H1 (cell line): ENCODE measurements at regions not wholly inside any gene's neighbourhood (a gene's known extent, or its start where the extent isn't known, plus 50 kb on each side); places are given as distances from the start of the nearest gene placed in this dataset.

ENCODE experiments used
- CTCF ChIA-PET: fragments of 300-600 bp; sonication (Branson Sonifier 250); formaldehyde crosslinking; loops from one replicate; lab custom pipeline; 2021; ENCODE audit not compliant: partially characterized antibody; lab: Charles Lee
- POLR2A ChIA-PET: fragments of 300-600 bp; sonication (Branson Sonifier 250); formaldehyde crosslinking; loops from one replicate; lab custom pipeline; 2021; ENCODE audit warnings: inconsistent platforms; ENCODE audit not compliant: partially characterized antibody; lab: Charles Lee
- DNase-seq, 2 experiments: peaks; one replicate each; pipeline versions ENCODE4 v3.0.0 to v3.0.0-alpha.2; 2010 to 2022; ENCODE audit warnings: low spot score in 2 of 2, low read depth in 1 of 2, mixed read lengths in 1 of 2
- FAIRE-seq: peaks from 2 replicates; lab custom pipeline; 2011; peaks lifted over from hg19 to GRCh38; lab: Jason Lieb, UNC
- H2AFZ ChIP-seq: 2 replicates; pipeline ENCODE4 v1.8.1; 2012; ENCODE audit warnings: low read length, inconsistent platforms
- H2AK5ac ChIP-seq: 2 replicates; pipeline ENCODE4 v1.6.1; 2013; ENCODE audit warnings: low read depth, low read length
- H2BK120ac ChIP-seq: replicated peaks from 2 replicates; pipeline ENCODE3; 2013; ENCODE audit warnings: low read depth, low read length, inconsistent platforms
- H2BK12ac ChIP-seq: 2 replicates; pipeline ENCODE4 v1.6.1; 2013; ENCODE audit warnings: low read depth, low read length
- H2BK15ac ChIP-seq: 2 replicates; pipeline ENCODE4 v1.6.1; 2013; ENCODE audit warnings: low read length
- H2BK20ac ChIP-seq: 2 replicates; pipeline ENCODE4 v1.6.1; 2013; ENCODE audit warnings: low read length
- H2BK5ac ChIP-seq: 2 replicates; pipeline ENCODE4 v1.6.1; 2013; ENCODE audit warnings: low read depth, low read length
- H3K14ac ChIP-seq: 2 replicates; pipeline ENCODE4 v1.6.1; 2013; ENCODE audit warnings: inconsistent platforms; ENCODE audit not compliant: insufficient read length
- H3K18ac ChIP-seq: 2 replicates; pipeline ENCODE4 v1.6.1; 2013; ENCODE audit warnings: low read length; ENCODE audit errors: extremely low read depth
- H3K23ac ChIP-seq: 2 replicates; pipeline ENCODE4 v1.6.1; 2013; ENCODE audit warnings: inconsistent platforms; ENCODE audit not compliant: insufficient read length
- H3K23me2 ChIP-seq: 2 replicates; pipeline ENCODE4 v1.6.1; 2013; ENCODE audit warnings: low read depth, low read length
- H3K27ac ChIP-seq: 2 replicates; pipeline ENCODE4 v1.6.1; 2011; ENCODE audit warnings: low read depth, low read length, inconsistent platforms
- H3K27me3 ChIP-seq, 4 experiments: replicated peaks in 1 of 4; 1 replicate in 1 of 4; 2 replicates in 3 of 4; pipeline versions ENCODE4 v1.6.1 to v1.8.1; 2011 to 2013; ENCODE audit warnings: low read length in 3 of 4, mild to moderate bottlenecking in 3 of 4, inconsistent platforms in 2 of 4, mixed read lengths in 2 of 4, moderate library complexity in 1 of 4; ENCODE audit not compliant: control insufficient read depth in 3 of 4, insufficient read depth in 3 of 4; ENCODE audit errors: extremely low read depth in 1 of 4
- H3K36me3 ChIP-seq, 4 experiments: 2 replicates each; pipeline versions ENCODE4 v1.6.1 to v1.8.1; 2011 to 2013; ENCODE audit warnings: mild to moderate bottlenecking in 4 of 4, low read length in 3 of 4, moderate library complexity in 2 of 4, control low read depth in 1 of 4, inconsistent platforms in 1 of 4; ENCODE audit not compliant: insufficient read depth in 4 of 4, control insufficient read depth in 2 of 4
- H3K4ac ChIP-seq: replicated peaks from 2 replicates; pipeline ENCODE3; 2013; ENCODE audit warnings: low read length, low read depth, mixed read lengths, inconsistent platforms; ENCODE audit not compliant: insufficient read length
- H3K4me1 ChIP-seq, 4 experiments: replicated peaks in 1 of 4; 1 replicate in 1 of 4; 2 replicates in 3 of 4; pipeline versions ENCODE4 v1.6.1 to v1.8.1; 2011 to 2013; ENCODE audit warnings: low read length in 3 of 4, inconsistent platforms in 2 of 4, mixed read lengths in 1 of 4; ENCODE audit not compliant: insufficient read depth in 4 of 4, control insufficient read depth in 3 of 4
- H3K4me2 ChIP-seq, 2 experiments: 2 replicates each; pipeline versions ENCODE4 v1.6.1 to v1.8.1; 2011 to 2013; ENCODE audit warnings: low read depth in 2 of 2, low read length in 2 of 2, control low read depth in 1 of 2, inconsistent platforms in 1 of 2, mild to moderate bottlenecking in 1 of 2; ENCODE audit not compliant: insufficient read depth in 1 of 2
- H3K4me3 ChIP-seq, 4 experiments: fragments of 200-600, 300-600 bp in 1 of 4; sonication (generic), shearing (Covaris generic), sonication (Bioruptor Twin) in 1 of 4; 2 replicates each; pipeline versions ENCODE4 v1.5.1 to v1.8.1; 2011 to 2016; ENCODE audit warnings: low read length in 4 of 4, low read depth in 3 of 4, control low read depth in 2 of 4, inconsistent platforms in 2 of 4, mild to moderate bottlenecking in 2 of 4, mixed read lengths in 1 of 4, moderate library complexity in 1 of 4; ENCODE audit not compliant: insufficient read depth in 2 of 4; ENCODE audit errors: extremely low read depth in 1 of 4
- H3K56ac ChIP-seq: replicated peaks from 2 replicates; pipeline ENCODE3; 2013; ENCODE audit warnings: low read depth, mild to moderate bottlenecking, mixed read lengths, low read length, inconsistent platforms; ENCODE audit not compliant: insufficient read length
- H3K79me1 ChIP-seq: 2 replicates; pipeline ENCODE4 v1.6.1; 2013; ENCODE audit warnings: low read depth, low read length, control low read depth
- H3K79me2 ChIP-seq, 2 experiments: 2 replicates each; pipeline versions ENCODE4 v1.6.1 to v1.8.1; 2012 to 2013; ENCODE audit warnings: low read length in 2 of 2, mild to moderate bottlenecking in 2 of 2, inconsistent platforms in 1 of 2; ENCODE audit not compliant: insufficient read depth in 2 of 2, control insufficient read depth in 1 of 2
- H3K9ac ChIP-seq, 4 experiments: replicated peaks in 1 of 4; 1 replicate in 1 of 4; 2 replicates in 3 of 4; pipeline versions ENCODE4 v1.6.1 to v1.8.1; 2011 to 2013; ENCODE audit warnings: low read depth in 3 of 4, low read length in 3 of 4, control low read depth in 2 of 4, mild to moderate bottlenecking in 2 of 4, moderate library complexity in 2 of 4, inconsistent platforms in 1 of 4; ENCODE audit errors: extremely low read depth in 1 of 4
- H3K9me3 ChIP-seq, 2 experiments: 2 replicates each; pipeline versions ENCODE4 v1.6.1 to v1.8.1; 2012 to 2013; ENCODE audit warnings: mild to moderate bottlenecking in 2 of 2, moderate library complexity in 2 of 2, control low read depth in 1 of 2, inconsistent platforms in 1 of 2, low read depth in 1 of 2, low read length in 1 of 2, mixed read lengths in 1 of 2; ENCODE audit not compliant: insufficient read depth in 2 of 2
- H4K20me1 ChIP-seq, 2 experiments: replicated peaks in 1 of 2; 2 replicates each; pipeline versions ENCODE3 to v1.8.1; 2011 to 2013; ENCODE audit warnings: inconsistent platforms in 2 of 2, low read length in 2 of 2, mild to moderate bottlenecking in 1 of 2; ENCODE audit not compliant: insufficient read depth in 2 of 2, control insufficient read depth in 1 of 2
- H4K5ac ChIP-seq: 2 replicates; pipeline ENCODE4 v1.6.1; 2013; ENCODE audit warnings: low read length, low read depth, mixed read lengths, inconsistent platforms; ENCODE audit not compliant: insufficient read length
- H4K8ac ChIP-seq: 2 replicates; pipeline ENCODE4 v1.8.0; 2013; ENCODE audit warnings: mild to moderate bottlenecking, moderate library complexity, low read length, inconsistent platforms; ENCODE audit not compliant: insufficient read depth; ENCODE audit errors: extremely low read depth
- H4K91ac ChIP-seq: replicated peaks from 2 replicates; pipeline ENCODE3; 2013; ENCODE audit warnings: low read length, mixed read lengths, inconsistent platforms; ENCODE audit not compliant: insufficient read length
- BACH1 ChIP-seq: IDR thresholded peaks from 2 replicates; pipeline ENCODE4 v1.6.1; 2012; ENCODE audit warnings: low read length, improper control_type of control experiment
- BCL11A ChIP-seq, 2 experiments: IDR thresholded peaks; one replicate each; pipeline ENCODE4 v1.6.1; 2011; ENCODE audit warnings: low read depth in 2 of 2, low read length in 2 of 2, mild to moderate bottlenecking in 2 of 2
- GABPA ChIP-seq: IDR thresholded peaks from 2 replicates; pipeline ENCODE4 v1.6.1; 2011; ENCODE audit warnings: mild to moderate bottlenecking, low read length, moderate library complexity, borderline replicate concordance; ENCODE audit not compliant: insufficient read depth
- HDAC2 ChIP-seq, 2 experiments: fragments of 300-600 bp in 1 of 2; sonication (generic) in 1 of 2; IDR thresholded peaks; 2 replicates each; pipeline ENCODE4 v1.6.1; 2011 to 2012; ENCODE audit warnings: low read depth in 2 of 2, low read length in 2 of 2, mild to moderate bottlenecking in 2 of 2, moderate library complexity in 2 of 2, borderline replicate concordance in 1 of 2, inconsistent platforms in 1 of 2
- MAFK ChIP-seq: IDR thresholded peaks from 2 replicates; pipeline ENCODE4 v1.6.1; 2012; ENCODE audit warnings: low read depth, mild to moderate bottlenecking, improper control_type of control experiment, low read length
- RFX5 ChIP-seq: IDR thresholded peaks from 2 replicates; pipeline ENCODE4 v1.6.1; 2011; ENCODE audit warnings: low read depth, low read length, improper control_type of control experiment, borderline replicate concordance
- SAP30 ChIP-seq: fragments of 300-600 bp; sonication (generic); IDR thresholded peaks from 2 replicates; pipeline ENCODE4 v1.7.1; 2012; ENCODE audit warnings: low read length, moderate library complexity, mild to moderate bottlenecking, inconsistent platforms; ENCODE audit not compliant: insufficient read depth, insufficient replicate concordance
- SIRT6 ChIP-seq: IDR thresholded peaks from one replicate; pipeline ENCODE4 v1.7.1; 2012; ENCODE audit warnings: low read length, inconsistent platforms
- SP2 ChIP-seq: IDR thresholded peaks from 2 replicates; pipeline ENCODE4 v1.6.1; 2012; ENCODE audit warnings: mild to moderate bottlenecking, low read length, inconsistent platforms
- YY1 ChIP-seq: IDR thresholded peaks from 2 replicates; pipeline ENCODE4 v1.6.1; 2011; ENCODE audit warnings: low read depth, mild to moderate bottlenecking, low read length
- WGBS, 2 experiments: shearing (Covaris generic) in 1 of 2; methylation state at CpG; one replicate each; pipeline versions ENCODE4 v1.1.6 to v1.1.7; 2013 to 2015; ENCODE audit warnings: low lambda C conversion rate in 2 of 2, mixed read lengths in 2 of 2, inconsistent platforms in 1 of 2, low coverage in 1 of 2, missing lambda C conversion rate in 1 of 2; ENCODE audit not compliant: insufficient replicate concordance in 2 of 2, insufficient coverage in 1 of 2, insufficient read length in 1 of 2; ENCODE audit errors: extremely low coverage in 1 of 2, missing lambda C conversion rate in 1 of 2; 5-methylcytosine and 5-hydroxymethylcytosine counted together
- TF ChIP-seq, protein P1 (sequence below): IDR thresholded peaks from 2 replicates; pipeline ENCODE4 v1.6.1; 2011; ENCODE audit warnings: low read length, improper control_type of control experiment

DNA sequence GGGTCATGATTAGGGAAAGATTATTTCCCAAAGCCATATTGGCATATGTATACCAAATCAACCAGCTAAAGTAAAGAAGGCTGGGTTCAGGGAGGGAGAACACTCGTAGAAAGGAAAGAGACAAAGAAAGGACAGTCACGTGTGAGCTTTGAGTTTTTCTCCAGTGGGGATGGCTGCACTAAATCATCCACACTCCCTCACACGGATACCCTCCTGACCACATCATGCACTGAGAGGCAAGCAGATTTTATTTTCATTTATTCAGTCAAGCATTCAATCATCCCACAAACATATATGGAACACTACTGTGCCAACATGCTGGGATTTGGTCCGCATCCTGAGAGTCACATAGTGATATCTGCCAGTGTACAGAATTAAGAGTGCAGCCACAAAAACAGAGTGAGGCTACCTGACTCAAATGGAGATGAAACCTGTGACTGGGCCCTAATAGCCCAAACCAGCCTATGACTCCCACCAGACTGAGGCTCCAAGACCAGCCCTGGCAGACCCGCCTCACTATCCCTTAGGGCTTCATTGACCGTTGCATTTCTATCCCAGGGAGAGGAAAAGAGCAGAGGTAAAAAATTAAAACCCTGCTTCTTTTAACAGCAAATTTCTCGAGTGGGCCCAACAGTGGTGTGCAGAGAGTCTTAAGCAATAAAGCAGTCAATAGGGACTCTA is 155.9 kb downstream of the BARHL2 start:
- no peak overlapping the region for H2AK5ac ChIP-seq
- no peak overlapping the region for H2BK5ac ChIP-seq
- H2BK15ac ChIP-seq = 0 out of 2 replicates have a peak overlapping the region, but pooled peaks have one; percentile 65
- POLR2A ChIA-PET = interaction anchor here (0.9 kb wide), 1 partner anchor 10 kb away, joined by 3 read pairs; no protein-coding TSS in a partner anchor
- CTCF ChIA-PET = interaction anchor here (0.6 to 3.7 kb wide), 12 partner anchors 8 to 413 kb away, joined by 3 to 16 read pairs (median 4); no protein-coding TSS in a partner anchor
- H3K14ac ChIP-seq = no peak overlapping the region
- no peak overlapping the region for H4K5ac ChIP-seq
- H2BK120ac ChIP-seq = no peak overlapping the region
- no peak overlapping the region for H3K27ac ChIP-seq
- H2BK20ac ChIP-seq = 0 out of 2 replicates have a peak overlapping the region, but pooled peaks have one; percentile 35
- no peak overlapping the region for H2AFZ ChIP-seq
- DNase-seq (peak in 1 of 2 experiments; percentile 47), FAIRE-seq (no peak)
- H3K9me3 ChIP-seq = no peaks in the 10 kb centered on the region
- H3K79me2 ChIP-seq = no peaks in the 10 kb centered on the region
- no peak overlapping the region for H4K8ac ChIP-seq
- peaks cover 0 to 28% (median 18%) of the 10 kb centered on the region in 4 experiments; a peak in 6 of 7 replicates for H3K4me1 ChIP-seq
- H4K91ac ChIP-seq = no peak overlapping the region
- H3K27me3 ChIP-seq = peaks cover 10 to 28% (median 24%) of the 10 kb centered on the region in 4 experiments
- 44% methylated on average over 7 of the region's 7 CpGs; no CpG with 5 or more reads in 1 of the 2 experiments for WGBS, 2 experiments
- H3K36me3 ChIP-seq = no peaks in the 10 kb centered on the region; a peak in 1 of 8 replicates
- H3K56ac ChIP-seq = no peak overlapping the region
- 0 out of 2 replicates have a peak overlapping the region, but pooled peaks have one; percentile 29 for H2BK12ac ChIP-seq
- H3K23me2 ChIP-seq = no peaks in the 10 kb centered on the region; the same call in 1 of the 2 replicates
- H3K4me3 ChIP-seq = peak overlapping the region in 1 of 4 experiments; percentile 19; a peak in 2 of 8 replicates
- peaks cover 0 to 5% of the 10 kb centered on the region in 2 experiments for H4K20me1 ChIP-seq
- no peak overlapping the region for H3K9ac ChIP-seq
- no peak overlapping the region for H3K4ac ChIP-seq
- H3K79me1 ChIP-seq = no peaks in the 10 kb centered on the region
- H3K18ac ChIP-seq = no peak overlapping the region; the same call in 1 of the 2 replicates
- H3K4me2 ChIP-seq = peak overlapping the region; percentile 40 to 51; a peak in 2 of 4 replicates
- H3K23ac ChIP-seq = no peak overlapping the region
- TF ChIP-seq BCL11A (IDR thresholded peaks at IDR 0.05; ENCODE audit: low read depth in 2 of 2, low read length in 2 of 2) = no peak
- no peak for TF ChIP-seq SAP30
- TF ChIP-seq, protein P1, sequence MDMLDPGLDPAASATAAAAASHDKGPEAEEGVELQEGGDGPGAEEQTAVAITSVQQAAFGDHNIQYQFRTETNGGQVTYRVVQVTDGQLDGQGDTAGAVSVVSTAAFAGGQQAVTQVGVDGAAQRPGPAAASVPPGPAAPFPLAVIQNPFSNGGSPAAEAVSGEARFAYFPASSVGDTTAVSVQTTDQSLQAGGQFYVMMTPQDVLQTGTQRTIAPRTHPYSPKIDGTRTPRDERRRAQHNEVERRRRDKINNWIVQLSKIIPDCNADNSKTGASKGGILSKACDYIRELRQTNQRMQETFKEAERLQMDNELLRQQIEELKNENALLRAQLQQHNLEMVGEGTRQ = no peak
- TF ChIP-seq SP2 = no peak
- TF ChIP-seq MAFK = no peak
- TF ChIP-seq SIRT6 = no peak
- TF ChIP-seq YY1 = no peak
- TF ChIP-seq BACH1 = no peak
- TF ChIP-seq GABPA = no peak
- TF ChIP-seq RFX5 = no peak
- TF ChIP-seq HDAC2 (IDR thresholded peaks at IDR 0.05; ENCODE audit: borderline replicate concordance in 1 of 2, low read depth in 2 of 2, low read length in 2 of 2) = no peak
